GM23248 (cell line): ENCODE measurements at regions not wholly inside any gene's neighbourhood (a gene's known extent, or its start where the extent isn't known, plus 50 kb on each side); places are given as distances from the start of the nearest gene placed in this dataset.

Experiments
- EZH2 ChIP-seq: fragments of 200-600 bp; sonication (generic); IDR thresholded peaks from 2 replicates; pipeline ENCODE4 v1.6.1; 2018; ENCODE audit warnings: antibody characterized with exemption, mild to moderate bottlenecking; ENCODE audit not compliant: insufficient read depth, poor library complexity, severe bottlenecking
- EZH2phosphoT487 ChIP-seq: fragments of 200-600 bp; sonication (generic); IDR thresholded peaks from 2 replicates; pipeline ENCODE4 v1.6.1; 2018; ENCODE audit warnings: antibody characterized with exemption, moderate library complexity, mild to moderate bottlenecking, low read depth; ENCODE audit not compliant: insufficient read depth

DNA sequence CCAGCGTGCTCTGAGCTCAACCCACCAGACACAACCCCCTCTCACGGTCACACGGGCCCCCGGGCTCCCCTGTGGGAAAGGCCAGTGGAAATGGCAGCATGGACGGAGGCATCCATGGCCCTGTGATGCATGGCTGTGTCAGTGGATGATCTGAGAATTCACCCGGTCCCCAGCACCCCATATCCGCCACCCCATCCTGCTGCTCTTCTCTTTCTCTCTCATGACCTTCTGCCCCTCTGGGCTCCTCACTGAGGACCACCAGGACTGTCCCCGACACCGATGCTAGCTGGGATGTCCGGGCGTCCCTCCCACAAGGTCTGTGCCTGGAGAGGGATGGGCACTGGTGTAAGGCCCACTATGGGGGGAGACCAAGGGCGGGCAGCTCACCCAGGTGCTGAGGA is 282.2 kb downstream of the ADGRD1 start:
- no peak for TF ChIP-seq EZH2phosphoT487
- TF ChIP-seq EZH2, result no peak
